GM12865 (cell line): ENCODE measurements at regions not wholly inside any gene's neighbourhood (a gene's known extent, or its start where the extent isn't known, plus 50 kb on each side); places are given as distances from the start of the nearest gene placed in this dataset.
"Not testable (repeated sequence)": the region's sequence is repeated elsewhere in the genome, so short reads cannot be mapped to it uniquely, and the experiment has no call there.

Experiments used
- DNase-seq: peaks from one replicate; pipeline ENCODE4 v3.0.0; 2010; ENCODE audit warnings: low read depth
- H3K4me3 ChIP-seq: 2 replicates; pipeline ENCODE4 v1.5.1; 2011; ENCODE audit warnings: mild to moderate bottlenecking, low read depth, low read length, control low read depth
- CTCF ChIP-seq: IDR thresholded peaks from 2 replicates; pipeline ENCODE4 v1.5.1; 2011; ENCODE audit warnings: low read length, control low read depth, low read depth, inconsistent platforms; ENCODE audit not compliant: insufficient read depth; ENCODE audit errors: missing control alignments

DNA sequence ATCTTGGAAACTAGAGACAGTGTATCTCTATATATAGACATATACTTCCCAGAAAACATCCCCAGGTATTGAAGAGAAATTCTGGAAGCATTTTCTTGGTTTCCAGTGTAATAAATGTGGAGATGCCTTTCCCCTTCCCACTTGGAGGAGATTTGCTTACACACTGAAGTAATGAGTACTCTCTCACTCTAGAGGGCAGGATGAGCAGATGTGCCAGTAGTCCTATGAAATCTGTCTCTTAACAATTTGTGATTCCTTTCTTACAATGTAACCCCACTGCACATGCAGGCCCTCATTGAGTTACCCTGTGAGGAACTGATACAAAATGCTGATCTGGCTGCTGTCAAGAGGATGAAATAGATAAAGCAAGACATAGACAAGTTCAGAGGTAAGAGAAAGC lies 567.2 kb downstream of the SLCO4C1 start:
- peak; percentile 9 for DNase-seq
- TF ChIP-seq CTCF: no peak
- no peak overlapping the region for H3K4me3 ChIP-seq

GRCh38 chr5:101721543-101721942 lies 574.5 kb downstream of the SLCO4C1 start:
- TF ChIP-seq CTCF: no peak
- H3K4me3 ChIP-seq: no peak overlapping the region
- no peak for DNase-seq

- DNase-seq: no peak
- no peak for TF ChIP-seq CTCF
Measured at GRCh38 chr5:101720033-101720432, 576.1 kb downstream of the SLCO4C1 start.

GRCh38 chr5:101717721-101718120 lies 578.4 kb downstream of the SLCO4C1 start:
- DNase-seq: no peak
- no peak for TF ChIP-seq CTCF
- H3K4me3 ChIP-seq: no peak overlapping the region

More at GRCh38 chr5:101720033-101720432, 576.1 kb downstream of the SLCO4C1 start:
- no peak overlapping the region for H3K4me3 ChIP-seq

- no peak for TF ChIP-seq CTCF
Measured at GRCh38 chr5:101716941-101717340, 579.1 kb downstream of the SLCO4C1 start.

GRCh38 chr5:101715790-101716189 lies 580.3 kb downstream of the SLCO4C1 start:
- not testable (repeated sequence) for H3K4me3 ChIP-seq, DNase-seq

More at GRCh38 chr5:101716941-101717340, 579.1 kb downstream of the SLCO4C1 start:
- H3K4me3 ChIP-seq: no peak overlapping the region
- no peak for DNase-seq

- no peak overlapping the region for H3K4me3 ChIP-seq
- DNase-seq: no peak
- no peak for TF ChIP-seq CTCF
Measured at GRCh38 chr5:101689306-101689705, 606.8 kb downstream of the SLCO4C1 start.
